GM21576 (cell line): ENCODE measurements at regions not wholly inside any gene's neighbourhood (a gene's known extent, or its start where the extent isn't known, plus 50 kb on each side); places are given as distances from the start of the nearest gene placed in this dataset.
"Not testable (repeated sequence)": the region's sequence is repeated elsewhere in the genome, so short reads cannot be mapped to it uniquely, and the experiment has no call there.

ENCODE experiments used
- ATAC-seq: cut with Tn5 transposase; IDR thresholded peaks from one replicate; pipeline ENCODE4 v1.9.1; 2021; ENCODE audit warnings: mild to moderate bottlenecking, moderate library complexity; ENCODE audit not compliant: unreplicated experiment

DNA sequence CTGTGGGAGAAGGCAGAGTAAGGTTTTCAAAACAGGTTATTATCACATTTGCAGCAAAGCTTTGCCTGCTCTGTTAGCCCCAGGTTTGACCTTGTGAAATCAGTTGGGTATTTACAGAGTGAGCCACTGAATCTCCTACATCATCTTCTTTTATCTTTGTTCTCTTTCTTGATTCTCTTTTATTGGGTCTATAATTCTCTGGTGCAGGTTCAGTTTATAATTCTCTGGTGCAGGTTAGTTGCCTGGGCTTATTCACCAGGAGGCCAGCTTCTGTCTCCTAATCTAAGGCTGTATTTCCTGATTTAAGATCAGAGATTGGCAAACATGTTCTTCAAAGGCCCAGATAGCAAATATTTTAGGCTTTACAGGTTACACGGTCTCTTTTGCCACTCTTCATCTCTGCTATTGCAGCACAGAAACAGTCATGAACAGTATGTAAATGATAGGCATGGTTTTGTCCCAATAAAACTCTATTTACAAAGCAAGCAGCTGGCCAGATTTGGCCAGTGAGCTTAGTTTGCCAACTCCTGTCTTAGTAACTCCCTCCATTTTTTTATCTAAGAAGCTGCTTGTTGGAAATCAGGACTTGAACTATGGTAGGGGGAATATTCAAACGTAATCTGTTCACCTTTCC lies 205.0 kb upstream of the RIMS1 start:
- ATAC-seq = no peak

DNA sequence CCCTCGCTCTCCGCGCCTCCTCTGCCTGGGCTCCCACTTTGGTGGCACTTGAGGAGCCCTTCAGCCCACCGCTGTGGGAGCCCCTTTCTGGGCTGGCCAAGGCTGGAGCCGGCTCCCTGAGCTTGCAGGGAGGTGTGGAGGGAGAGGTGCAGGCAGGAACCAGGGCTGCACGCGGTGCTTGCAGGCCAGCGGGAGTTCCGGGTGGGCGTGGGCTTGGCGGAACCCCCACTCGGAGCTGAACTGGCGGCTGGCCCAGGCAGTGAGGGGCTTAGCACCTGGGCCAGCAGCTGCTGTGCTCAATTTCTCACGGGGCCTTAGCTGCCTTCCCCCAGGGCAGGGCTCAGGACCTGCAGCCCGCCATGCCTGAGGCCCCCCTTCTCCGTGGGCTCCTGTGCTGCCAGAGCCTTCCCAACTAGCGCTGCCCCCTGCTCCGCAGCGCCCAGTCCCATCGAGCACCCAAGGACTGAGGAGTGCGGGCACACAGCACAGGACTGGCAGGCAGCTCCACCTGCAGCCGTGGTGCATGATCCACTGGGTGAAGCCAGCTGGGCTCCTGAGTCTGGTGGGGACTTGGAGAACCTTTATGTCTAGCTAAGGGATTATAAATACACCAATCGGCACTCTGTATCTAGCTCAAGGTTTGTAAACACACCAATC lies 200.2 kb upstream of the RIMS1 start:
- not testable (repeated sequence) for ATAC-seq

DNA sequence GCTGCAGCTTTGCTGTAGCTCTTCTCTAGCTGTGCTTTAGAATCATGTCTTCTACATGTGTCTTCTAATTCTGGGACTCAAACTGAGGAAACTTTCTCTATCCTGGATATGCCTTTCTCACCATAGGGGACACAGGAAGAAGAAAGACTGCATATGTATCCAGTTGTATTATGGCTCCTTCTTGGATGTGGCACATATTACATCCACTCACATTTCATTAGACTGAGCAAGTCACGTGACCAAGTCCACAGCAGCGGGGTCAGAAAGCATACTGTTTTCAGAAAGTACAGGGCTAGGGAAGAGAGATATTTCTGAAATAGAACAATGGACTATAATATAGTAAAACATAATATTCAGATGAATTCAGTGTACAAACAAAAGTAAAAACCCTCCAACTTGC lies 187.6 kb upstream of the RIMS1 start:
- no peak for ATAC-seq

DNA sequence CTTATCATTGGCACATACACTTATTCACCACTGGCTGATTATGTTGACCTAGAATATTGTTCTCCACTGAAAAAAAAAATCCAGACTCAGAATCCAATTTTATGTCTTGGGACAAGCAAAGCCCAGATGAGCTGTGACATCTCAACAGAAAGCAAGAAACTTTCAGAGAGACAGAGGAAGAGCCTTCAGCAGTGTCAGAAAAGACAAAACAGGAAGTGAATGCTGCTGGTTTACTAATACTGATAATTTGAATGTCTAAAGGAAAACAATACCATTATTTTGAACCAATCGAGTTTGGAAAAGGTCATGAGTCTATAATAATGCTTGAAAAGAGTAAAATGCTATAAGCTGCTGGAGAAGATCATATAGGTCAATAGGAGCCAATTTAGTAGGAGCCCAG lies 179.8 kb upstream of the RIMS1 start:
- peak; percentile 82 for ATAC-seq

DNA sequence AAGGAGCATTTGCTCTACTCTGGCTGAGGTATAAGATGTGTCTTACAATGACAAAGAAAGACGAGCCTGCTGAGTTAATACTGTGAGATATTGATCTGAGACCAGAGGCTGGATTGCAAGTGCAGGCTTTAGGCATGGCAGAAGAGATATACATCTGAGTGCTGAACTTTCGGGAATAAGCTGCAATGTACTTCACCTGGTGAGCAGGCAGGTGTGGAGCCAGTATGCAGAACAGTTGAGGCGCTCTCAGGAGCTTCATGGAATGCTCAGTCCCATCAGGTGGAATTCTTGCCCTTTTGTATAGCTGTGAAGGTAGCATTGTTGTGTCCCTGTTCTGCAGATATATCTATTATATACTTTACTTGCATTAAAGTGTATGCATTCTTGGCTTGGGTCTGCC lies 179.3 kb upstream of the RIMS1 start:
- ATAC-seq = no peak

- no peak for ATAC-seq
These were observed 165.6 kb upstream of the RIMS1 start for GRCh38 chr6:71720705-71721104.

GRCh38 chr6:71721642-71722041 lies 164.7 kb upstream of the RIMS1 start:
- ATAC-seq = no peak

DNA sequence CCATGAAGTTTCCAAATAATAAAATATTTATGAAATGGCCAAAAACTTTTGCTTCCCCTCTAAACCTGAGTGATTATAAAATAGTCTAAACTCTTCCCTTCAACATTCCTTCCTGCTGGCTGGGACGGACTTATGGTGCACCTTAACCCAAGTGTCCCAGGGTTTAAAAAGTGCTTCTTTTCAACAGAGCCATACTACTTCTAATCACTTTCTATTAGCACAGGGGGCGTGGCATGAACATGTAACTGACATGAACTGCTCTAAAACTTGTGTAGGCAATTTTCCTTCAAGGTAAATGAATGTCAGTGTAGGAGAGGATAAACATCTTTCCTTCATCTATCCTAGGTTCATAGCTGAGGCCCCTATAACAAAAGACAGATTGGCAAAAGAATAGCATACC lies 163.6 kb upstream of the RIMS1 start:
- no peak for ATAC-seq

- no peak for ATAC-seq
These were observed 161.8 kb upstream of the RIMS1 start for GRCh38 chr6:71724456-71725125.

- ATAC-seq = no peak
These were observed 161.3 kb upstream of the RIMS1 start for GRCh38 chr6:71725126-71725470.

GRCh38 chr6:71726121-71726520 lies 160.2 kb upstream of the RIMS1 start:
- ATAC-seq = no peak

DNA sequence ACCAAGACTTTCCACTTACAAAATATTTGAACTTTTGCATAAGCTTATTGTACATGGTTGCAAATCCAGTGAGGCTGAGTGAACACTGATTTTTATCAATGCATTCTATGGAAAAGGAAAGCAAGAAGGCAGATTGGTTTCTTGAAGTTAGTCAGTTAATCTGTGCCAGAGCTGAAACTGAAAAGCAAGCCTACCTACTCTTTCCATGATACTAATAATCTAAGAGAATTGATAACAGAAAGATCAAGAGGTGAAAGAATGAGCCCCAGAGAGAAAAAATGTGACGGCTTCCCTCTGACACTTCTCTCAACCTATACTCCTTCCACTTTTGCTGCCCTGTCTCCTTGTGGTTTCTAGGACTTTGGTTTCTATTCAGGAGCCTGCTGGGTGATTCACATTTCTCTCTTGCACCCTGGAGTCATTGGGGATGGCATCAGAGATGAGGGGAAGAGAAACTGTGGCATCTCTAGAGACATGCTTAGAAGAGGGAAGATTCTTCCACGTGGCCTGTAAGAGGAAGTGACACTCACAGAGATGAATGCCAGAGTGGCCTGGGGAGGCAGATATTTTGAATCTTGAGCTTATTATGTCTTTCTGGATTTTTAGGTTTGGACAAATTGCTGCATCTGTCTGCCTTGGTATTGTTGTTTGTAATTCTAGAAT lies 158.6 kb upstream of the RIMS1 start:
- ATAC-seq = peak; percentile 94

DNA sequence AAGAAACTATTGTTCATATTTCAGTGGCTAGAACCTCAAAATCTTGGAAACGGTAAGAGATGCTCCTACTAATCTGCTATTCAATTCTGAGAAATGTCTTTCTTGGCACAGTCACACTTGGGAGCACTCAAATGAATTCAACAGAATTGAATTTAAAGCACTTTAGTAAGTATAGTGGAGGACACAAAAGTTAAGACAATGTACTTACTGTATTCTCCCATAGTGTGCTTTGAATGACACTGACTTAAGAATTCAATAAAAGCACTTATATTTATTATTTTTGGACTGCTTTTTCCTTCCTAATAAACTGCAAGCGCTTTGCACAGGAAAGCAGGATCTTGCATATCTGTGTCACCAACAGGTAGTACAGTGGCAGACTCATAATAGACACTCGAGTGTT lies 156.1 kb upstream of the RIMS1 start:
- ATAC-seq = no peak

GRCh38 chr6:71733970-71734899 lies 152.1 kb upstream of the RIMS1 start:
- no peak for ATAC-seq

- ATAC-seq = no peak
These were observed 148.4 kb upstream of the RIMS1 start for GRCh38 chr6:71737953-71738352.

DNA sequence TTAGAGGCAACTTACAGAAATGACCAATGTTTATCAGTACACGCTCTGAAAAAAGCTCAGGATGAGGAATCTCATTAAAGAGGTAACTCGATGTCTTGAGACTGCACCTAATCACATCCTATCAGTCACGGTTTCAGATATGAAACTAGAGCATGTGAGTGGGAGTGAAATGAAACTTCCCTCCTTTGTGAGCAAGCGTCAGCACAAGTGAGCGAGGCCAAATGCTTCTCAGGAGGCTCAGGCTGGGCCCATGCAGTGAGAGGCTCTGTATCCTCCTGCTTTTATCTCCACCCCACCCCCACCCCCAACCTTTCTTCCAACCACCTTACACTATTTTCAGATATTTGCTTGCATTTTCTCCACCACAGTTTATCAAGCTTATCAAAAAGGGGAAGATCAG lies 140.8 kb upstream of the RIMS1 start:
- ATAC-seq = peak; percentile 62

DNA sequence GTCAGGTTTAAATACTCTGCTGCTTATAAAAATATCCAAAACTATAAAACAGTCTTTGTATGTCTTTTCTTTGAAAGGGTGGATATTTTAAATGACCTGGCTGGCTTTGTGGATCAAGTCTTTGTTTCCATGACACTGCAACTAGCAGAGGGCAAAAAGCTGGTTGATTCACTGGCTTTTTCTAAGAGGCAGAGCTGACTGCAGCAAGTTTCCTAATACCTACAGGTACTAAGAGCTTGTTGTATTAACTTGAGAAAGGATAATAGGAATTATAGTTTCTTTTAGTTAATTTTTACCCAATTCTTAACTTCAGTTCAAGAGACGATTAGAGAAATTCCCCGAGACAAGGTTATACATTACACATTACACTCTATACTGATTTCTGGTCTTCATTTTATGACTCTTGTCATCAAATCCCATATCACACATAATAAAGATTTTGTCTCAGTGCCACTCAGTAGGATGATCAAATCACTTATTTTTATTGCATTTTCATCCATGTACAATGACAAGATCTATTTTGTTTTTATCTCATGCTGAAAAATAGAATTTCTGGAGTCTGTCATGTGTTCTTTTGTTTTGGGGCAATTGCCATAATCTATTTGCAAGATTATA lies 120.1 kb upstream of the RIMS1 start:
- no peak for ATAC-seq

DNA sequence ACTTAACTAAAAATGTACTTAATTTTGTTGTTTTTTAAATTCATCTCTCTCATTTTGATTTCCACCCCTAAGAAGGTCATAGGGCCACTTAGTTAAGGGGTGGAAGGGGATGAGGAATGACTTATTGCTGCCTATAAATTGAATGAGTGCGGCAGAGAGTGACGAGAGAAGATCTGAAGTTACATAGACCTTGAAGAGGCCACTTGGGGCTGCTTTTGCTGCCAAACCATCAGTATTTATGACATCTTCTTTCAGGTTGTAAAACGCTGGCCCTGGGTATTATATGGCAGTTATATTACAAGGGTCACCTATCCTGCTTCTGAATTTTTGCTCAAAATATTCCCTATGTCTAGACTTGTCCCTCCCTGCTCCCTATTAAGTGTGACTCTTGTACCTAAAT lies 119.6 kb upstream of the RIMS1 start:
- no peak for ATAC-seq

DNA sequence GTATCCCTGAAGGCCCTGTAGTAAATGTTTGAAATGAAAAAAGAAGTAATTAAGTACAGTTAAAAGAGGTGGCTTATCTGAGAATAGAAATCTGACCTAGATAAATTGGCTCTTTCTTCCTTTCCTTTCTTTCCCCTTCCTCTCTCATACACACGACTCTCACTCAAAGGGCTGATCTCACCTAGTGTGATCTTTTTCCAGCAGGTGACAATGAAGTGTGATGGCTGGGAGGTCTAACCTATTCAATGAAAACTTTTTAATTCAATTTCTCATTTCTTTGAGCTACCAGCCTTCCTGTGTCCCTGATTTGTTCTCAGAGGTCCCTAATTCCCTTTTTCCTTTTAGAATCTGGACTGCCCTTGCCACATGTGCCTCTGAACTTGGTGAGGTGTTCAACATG lies 118.0 kb upstream of the RIMS1 start:
- ATAC-seq = no peak

- ATAC-seq = no peak
These were observed 77.5 kb upstream of the RIMS1 start for GRCh38 chr6:71808865-71809264.
